ENCODE measurements at regions not wholly inside any gene's neighbourhood (a gene's known extent, or its start where the extent isn't known, plus 50 kb on each side); places are given as distances from the start of the nearest gene placed in this dataset.

DNA sequence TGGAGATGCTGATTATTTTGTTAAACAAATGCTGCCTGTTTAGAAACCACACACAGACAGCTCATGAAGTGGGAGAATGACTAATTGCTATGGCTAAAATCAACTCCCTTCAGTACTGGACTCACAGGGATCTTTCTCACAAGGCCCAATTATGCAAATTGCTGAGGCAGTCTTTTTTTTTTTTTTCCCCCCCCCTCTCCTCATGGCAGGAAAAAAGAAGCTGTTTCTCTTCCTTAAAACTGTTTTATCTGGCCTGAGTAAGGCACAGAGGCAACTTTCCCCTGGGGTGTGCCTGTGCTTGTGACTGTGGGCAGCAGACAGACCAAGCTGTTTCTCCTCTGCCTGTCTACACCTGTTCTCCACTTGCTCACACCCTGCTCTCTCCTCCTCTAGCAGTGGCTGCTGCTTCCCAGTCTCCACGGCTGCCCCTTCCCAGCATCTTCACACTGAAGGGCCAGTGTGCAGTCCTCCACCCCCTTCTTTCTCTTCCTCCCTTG, 65.4 kb upstream of the STEAP1B start:
- TF ChIP-seq, protein P1, sequence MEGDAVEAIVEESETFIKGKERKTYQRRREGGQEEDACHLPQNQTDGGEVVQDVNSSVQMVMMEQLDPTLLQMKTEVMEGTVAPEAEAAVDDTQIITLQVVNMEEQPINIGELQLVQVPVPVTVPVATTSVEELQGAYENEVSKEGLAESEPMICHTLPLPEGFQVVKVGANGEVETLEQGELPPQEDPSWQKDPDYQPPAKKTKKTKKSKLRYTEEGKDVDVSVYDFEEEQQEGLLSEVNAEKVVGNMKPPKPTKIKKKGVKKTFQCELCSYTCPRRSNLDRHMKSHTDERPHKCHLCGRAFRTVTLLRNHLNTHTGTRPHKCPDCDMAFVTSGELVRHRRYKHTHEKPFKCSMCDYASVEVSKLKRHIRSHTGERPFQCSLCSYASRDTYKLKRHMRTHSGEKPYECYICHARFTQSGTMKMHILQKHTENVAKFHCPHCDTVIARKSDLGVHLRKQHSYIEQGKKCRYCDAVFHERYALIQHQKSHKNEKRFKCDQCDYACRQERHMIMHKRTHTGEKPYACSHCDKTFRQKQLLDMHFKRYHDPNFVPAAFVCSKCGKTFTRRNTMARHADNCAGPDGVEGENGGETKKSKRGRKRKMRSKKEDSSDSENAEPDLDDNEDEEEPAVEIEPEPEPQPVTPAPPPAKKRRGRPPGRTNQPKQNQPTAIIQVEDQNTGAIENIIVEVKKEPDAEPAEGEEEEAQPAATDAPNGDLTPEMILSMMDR (IDR thresholded peaks at IDR 0.05; ENCODE audit: borderline replicate concordance, extremely low read depth, low read length, poor library complexity, severe bottlenecking): no peak
- no peak for TF ChIP-seq EZH2 (IDR thresholded peaks at IDR 0.05; ENCODE audit: borderline replicate concordance, low read depth, low read length, severe bottlenecking)

All from DND-41 (cell line).